OCI-LY7 (cell line): ENCODE measurements at regions not wholly inside any gene's neighbourhood (a gene's known extent, or its start where the extent isn't known, plus 50 kb on each side); places are given as distances from the start of the nearest gene placed in this dataset.

Source experiments
- EZH2phosphoT487 ChIP-seq: fragments of 200-600 bp; sonication (generic); IDR thresholded peaks from 2 replicates; pipeline ENCODE4 v1.6.1; 2018; ENCODE audit warnings: low read depth, borderline replicate concordance, mild to moderate bottlenecking, mixed run types, antibody characterized with exemption, low read length, moderate library complexity, mixed read lengths
- TF ChIP-seq, protein P1 (sequence below): fragments of 200-600 bp; sonication (generic); conservative IDR thresholded peaks from 2 replicates; pipeline ENCODE4 v1.5.1; 2014; ENCODE audit warnings: mild to moderate bottlenecking, antibody characterized with exemption, low read length, moderate library complexity, mixed read lengths

- TF ChIP-seq, protein P1, sequence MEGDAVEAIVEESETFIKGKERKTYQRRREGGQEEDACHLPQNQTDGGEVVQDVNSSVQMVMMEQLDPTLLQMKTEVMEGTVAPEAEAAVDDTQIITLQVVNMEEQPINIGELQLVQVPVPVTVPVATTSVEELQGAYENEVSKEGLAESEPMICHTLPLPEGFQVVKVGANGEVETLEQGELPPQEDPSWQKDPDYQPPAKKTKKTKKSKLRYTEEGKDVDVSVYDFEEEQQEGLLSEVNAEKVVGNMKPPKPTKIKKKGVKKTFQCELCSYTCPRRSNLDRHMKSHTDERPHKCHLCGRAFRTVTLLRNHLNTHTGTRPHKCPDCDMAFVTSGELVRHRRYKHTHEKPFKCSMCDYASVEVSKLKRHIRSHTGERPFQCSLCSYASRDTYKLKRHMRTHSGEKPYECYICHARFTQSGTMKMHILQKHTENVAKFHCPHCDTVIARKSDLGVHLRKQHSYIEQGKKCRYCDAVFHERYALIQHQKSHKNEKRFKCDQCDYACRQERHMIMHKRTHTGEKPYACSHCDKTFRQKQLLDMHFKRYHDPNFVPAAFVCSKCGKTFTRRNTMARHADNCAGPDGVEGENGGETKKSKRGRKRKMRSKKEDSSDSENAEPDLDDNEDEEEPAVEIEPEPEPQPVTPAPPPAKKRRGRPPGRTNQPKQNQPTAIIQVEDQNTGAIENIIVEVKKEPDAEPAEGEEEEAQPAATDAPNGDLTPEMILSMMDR = no peak
- TF ChIP-seq EZH2phosphoT487 = no peak
Observed at GRCh38 chr9:32128546-32128945, 255.9 kb upstream of the ACO1 start.
